Left lobe of liver (tissue), 2 donors: ENCODE measurements at regions not wholly inside any gene's neighbourhood (a gene's known extent, or its start where the extent isn't known, plus 50 kb on each side); places are given as distances from the start of the nearest gene placed in this dataset.

Experiments
- ATAC-seq: fragments of 200-7000 bp; cut with Tn5 transposase; one replicate; pipeline ENCODE4 v1.9.1; 2020; ENCODE audit warnings: mild to moderate bottlenecking, moderate library complexity
- DNase-seq: peaks from one replicate; pipeline ENCODE4 v3.0.0-alpha.2; 2020; ENCODE audit warnings: low spot score
- donor health status: DM: no; HTN: no; CAD: no; lungs with moderate emphysema.
- donor health status: DM: no; HTN: yes; CAD: no.

GRCh38 chr5:3400659-3401058 is 195.0 kb upstream of the IRX1 start:
- no peak for ATAC-seq

GRCh38 chr5:3394891-3395599 is 200.6 kb upstream of the IRX1 start:
- DNase-seq, result no peak
- ATAC-seq, result no peak

More at GRCh38 chr5:3400659-3401058, 195.0 kb upstream of the IRX1 start:
- no peak for DNase-seq

- DNase-seq, result no peak
- no peak for ATAC-seq
Measured at GRCh38 chr5:3393920-3394597, 201.6 kb upstream of the IRX1 start.

- DNase-seq, result no peak
- no peak for ATAC-seq
Measured at GRCh38 chr5:3393122-3393919, 202.3 kb upstream of the IRX1 start.

- ATAC-seq (no peak), DNase-seq (no peak)
Measured at GRCh38 chr5:3392306-3392939, 203.2 kb upstream of the IRX1 start.

GRCh38 chr5:3391210-3391609 is 204.4 kb upstream of the IRX1 start:
- DNase-seq, result no peak
- no peak for ATAC-seq

GRCh38 chr5:3389471-3390026 is 206.1 kb upstream of the IRX1 start:
- no peak for DNase-seq
- ATAC-seq, result no peak

GRCh38 chr5:3386637-3387036 is 209.0 kb upstream of the IRX1 start:
- no peak for DNase-seq
- no peak for ATAC-seq

- no peak for ATAC-seq
- DNase-seq, result no peak
Measured at GRCh38 chr5:3385991-3386519, 209.6 kb upstream of the IRX1 start.

- DNase-seq (no peak), ATAC-seq (no peak)
Measured at GRCh38 chr5:3384531-3384930, 211.1 kb upstream of the IRX1 start.

GRCh38 chr5:3382782-3383181 is 212.8 kb upstream of the IRX1 start:
- no peak for DNase-seq

GRCh38 chr5:3382151-3382550 is 213.5 kb upstream of the IRX1 start:
- no peak for DNase-seq
- no peak for ATAC-seq

More at GRCh38 chr5:3382782-3383181, 212.8 kb upstream of the IRX1 start:
- ATAC-seq, result no peak

GRCh38 chr5:3381206-3381825 is 214.3 kb upstream of the IRX1 start:
- no peak for DNase-seq
- no peak for ATAC-seq

GRCh38 chr5:3380689-3381088 is 214.9 kb upstream of the IRX1 start:
- no peak for DNase-seq
- ATAC-seq, result no peak

- DNase-seq, result no peak
Measured at GRCh38 chr5:3377831-3378230, 217.8 kb upstream of the IRX1 start.

GRCh38 chr5:3377176-3377575 is 218.5 kb upstream of the IRX1 start:
- ATAC-seq (no peak), DNase-seq (no peak)

More at GRCh38 chr5:3377831-3378230, 217.8 kb upstream of the IRX1 start:
- no peak for ATAC-seq

GRCh38 chr5:3376611-3377010 is 219.0 kb upstream of the IRX1 start:
- ATAC-seq (no peak), DNase-seq (no peak)

- no peak for DNase-seq
- ATAC-seq, result no peak
Measured at GRCh38 chr5:3375586-3376311, 219.9 kb upstream of the IRX1 start.

- no peak for ATAC-seq
- no peak for DNase-seq
Measured at GRCh38 chr5:3373391-3373790, 222.2 kb upstream of the IRX1 start.

GRCh38 chr5:3372289-3372688 is 223.3 kb upstream of the IRX1 start:
- ATAC-seq (no peak), DNase-seq (no peak)
